ENCODE measurements at regions not wholly inside any gene's neighbourhood (a gene's known extent, or its start where the extent isn't known, plus 50 kb on each side); places are given as distances from the start of the nearest gene placed in this dataset.
"Not testable (repeated sequence)": the region's sequence is repeated elsewhere in the genome, so short reads cannot be mapped to it uniquely, and the experiment has no call there.

DNA sequence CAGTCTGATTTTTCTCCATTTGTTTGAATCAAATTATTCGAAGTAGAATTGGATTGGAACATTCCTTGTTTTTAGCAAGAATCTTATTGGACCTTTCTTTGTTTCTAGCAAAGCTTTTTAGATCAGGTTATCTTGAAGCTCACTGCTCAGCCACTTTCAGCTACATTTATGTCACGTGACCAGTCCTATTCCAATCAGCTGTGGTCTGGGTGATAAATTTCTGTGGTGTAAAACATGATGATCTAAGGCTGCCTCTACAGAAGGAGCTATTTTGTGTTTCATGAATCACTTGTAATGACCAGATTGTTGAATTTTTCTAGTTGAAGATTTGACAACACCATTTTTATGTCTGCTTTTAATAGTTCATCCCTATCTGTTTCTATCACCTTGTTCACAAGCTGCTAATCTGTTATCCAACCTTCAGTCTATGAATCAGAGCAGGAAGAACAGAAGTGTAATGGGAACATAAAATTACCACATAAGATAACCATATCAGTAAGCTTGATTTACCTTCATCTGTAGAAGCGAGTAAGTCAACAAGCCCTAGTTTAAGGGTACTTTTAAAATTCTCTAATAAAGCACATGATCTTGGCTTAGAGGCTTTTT is 101.0 kb upstream of the MAP3K7 start:
- H3K4me1 ChIP-seq, result no peaks in the 10 kb centered on the region
- DNase-seq, result no peak
- H3K4me3 ChIP-seq, result no peak overlapping the region
- no peaks in the 10 kb centered on the region for H3K27me3 ChIP-seq
- no peak overlapping the region for H3K27ac ChIP-seq
- no peak for TF ChIP-seq CTCF (IDR thresholded peaks at IDR 0.05)
- H3K36me3 ChIP-seq, result no peaks in the 10 kb centered on the region
- H3K9me3 ChIP-seq, result no peaks in the 10 kb centered on the region
- intact Hi-C loops (cut with DNase I; ENCODE audit: low total_unique reads), result no loop called here

DNA sequence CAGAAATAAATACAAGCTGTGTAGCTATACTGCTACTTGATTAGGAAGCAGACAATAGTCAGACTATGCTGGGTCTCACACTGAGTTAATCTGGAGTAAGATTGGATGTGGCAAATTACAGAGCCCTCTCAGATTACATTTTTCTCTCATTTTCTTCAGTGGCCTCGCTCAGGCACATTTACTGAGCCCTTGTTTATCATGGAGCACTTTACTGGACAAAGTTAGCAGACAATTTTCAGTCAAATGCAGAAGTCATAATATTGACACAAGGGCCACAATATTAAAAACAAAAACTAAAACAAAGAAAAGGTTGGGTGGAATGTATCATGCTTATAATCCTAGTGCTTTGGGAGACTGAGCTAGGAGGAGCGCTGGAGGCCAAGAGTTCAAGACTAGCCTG is 95.0 kb upstream of the MAP3K7 start:
- no peaks in the 10 kb centered on the region for H3K9me3 ChIP-seq
- no peaks in the 10 kb centered on the region for H3K27me3 ChIP-seq
- H3K4me3 ChIP-seq, result no peak overlapping the region
- no peaks in the 10 kb centered on the region for H3K4me1 ChIP-seq
- intact Hi-C loops (cut with DNase I; ENCODE audit: low total_unique reads), result no loop called here
- H3K27ac ChIP-seq, result no peak overlapping the region
- H3K36me3 ChIP-seq, result no peaks in the 10 kb centered on the region
- TF ChIP-seq CTCF (IDR thresholded peaks at IDR 0.05), result no peak
- DNase-seq, result no peak

DNA sequence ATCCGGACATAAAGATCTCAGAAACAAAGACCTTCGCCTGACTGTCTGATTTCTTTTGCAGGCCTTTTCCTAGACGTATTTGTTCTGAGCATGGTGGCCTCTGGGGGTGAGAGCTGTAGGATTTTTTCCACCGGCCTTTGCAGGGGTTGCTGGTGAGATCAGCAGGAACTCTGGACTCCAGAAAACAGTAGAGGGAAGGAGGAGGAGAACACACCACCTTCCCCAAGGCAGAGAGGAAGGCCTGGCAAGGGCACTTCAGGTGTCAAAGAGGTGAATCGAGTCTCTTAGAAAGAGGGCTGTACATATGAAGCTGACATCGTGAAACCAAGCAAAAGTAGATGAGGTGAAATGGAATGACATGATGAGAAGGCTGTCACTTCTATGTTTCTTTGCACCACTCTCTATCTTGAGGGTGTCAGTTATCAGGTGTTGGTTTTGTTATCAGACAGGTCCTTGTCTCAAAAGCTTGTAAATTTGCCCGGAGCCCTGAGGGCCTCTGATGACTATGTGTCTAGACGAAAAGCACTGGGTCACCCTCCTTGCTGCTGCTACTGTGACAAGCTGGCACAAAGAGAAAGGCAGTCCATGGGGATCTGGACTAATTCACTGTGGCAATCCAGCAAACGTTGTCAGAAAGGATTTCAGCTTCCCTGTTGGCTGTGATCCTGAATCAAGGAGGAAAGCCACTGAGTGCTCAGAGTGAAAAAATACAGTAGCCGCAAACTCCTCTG is 91.3 kb upstream of the MAP3K7 start:
- intact Hi-C loops (cut with DNase I; ENCODE audit: low total_unique reads), result no loop called here
- no peaks in the 10 kb centered on the region for H3K4me1 ChIP-seq
- no peak overlapping the region for H3K4me3 ChIP-seq
- no peak overlapping the region for H3K27ac ChIP-seq
- no peaks in the 10 kb centered on the region for H3K36me3 ChIP-seq
- no peak for DNase-seq
- TF ChIP-seq CTCF (IDR thresholded peaks at IDR 0.05), result no peak
- no peaks in the 10 kb centered on the region for H3K27me3 ChIP-seq
- no peaks in the 10 kb centered on the region for H3K9me3 ChIP-seq

GRCh38 chr6:90677440-90677839 is 90.6 kb upstream of the MAP3K7 start:
- Histone ChIP-seq H3K36me3 (no peaks in the 10 kb centered on the region), H3K9me3 (no peaks in the 10 kb centered on the region), H3K27ac (no peak overlapping the region), H3K4me1 (no peaks in the 10 kb centered on the region), H3K4me3 (no peak overlapping the region), H3K27me3 (no peaks in the 10 kb centered on the region)
- DNase-seq, result no peak
- intact Hi-C loops (cut with DNase I; ENCODE audit: low total_unique reads), result no loop called here
- no peak for TF ChIP-seq CTCF (IDR thresholded peaks at IDR 0.05)

- Histone ChIP-seq H3K27me3 (no peaks in the 10 kb centered on the region), H3K36me3 (no peaks in the 10 kb centered on the region), H3K4me3 (no peak overlapping the region), H3K27ac (no peak overlapping the region), H3K9me3 (no peaks in the 10 kb centered on the region), H3K4me1 (no peaks in the 10 kb centered on the region)
- TF ChIP-seq CTCF (IDR thresholded peaks at IDR 0.05), result no peak
- intact Hi-C loops (cut with DNase I; ENCODE audit: low total_unique reads), result no loop called here
- DNase-seq, result no peak
Observed at GRCh38 chr6:90676516-90677300, 89.8 kb upstream of the MAP3K7 start.

DNA sequence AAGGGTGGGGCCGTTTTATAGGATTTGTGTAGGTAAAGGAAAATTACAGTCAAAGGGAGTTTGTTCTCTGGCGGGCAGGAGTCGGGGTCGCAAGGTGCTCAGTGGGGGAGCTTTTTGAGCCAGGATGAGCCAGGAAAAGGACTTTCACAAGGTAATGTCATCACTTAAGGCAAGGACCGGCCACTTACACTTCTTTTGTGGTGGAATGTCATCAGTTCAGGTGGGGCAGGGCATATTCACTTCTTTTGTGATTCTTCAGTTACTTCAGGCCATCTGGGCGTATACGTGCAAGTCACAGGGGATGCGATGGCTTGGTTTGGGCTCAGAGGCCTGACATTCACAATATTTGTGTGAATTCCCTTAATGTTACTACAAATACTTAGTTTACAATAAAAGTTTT is 88.2 kb upstream of the MAP3K7 start:
- DNase-seq; H3K36me3 ChIP-seq; H3K9me3 ChIP-seq; H3K4me3 ChIP-seq; H3K4me1 ChIP-seq; H3K27ac ChIP-seq; intact Hi-C loops (cut with DNase I; ENCODE audit: low total_unique reads); H3K27me3 ChIP-seq: not testable (repeated sequence)

DNA sequence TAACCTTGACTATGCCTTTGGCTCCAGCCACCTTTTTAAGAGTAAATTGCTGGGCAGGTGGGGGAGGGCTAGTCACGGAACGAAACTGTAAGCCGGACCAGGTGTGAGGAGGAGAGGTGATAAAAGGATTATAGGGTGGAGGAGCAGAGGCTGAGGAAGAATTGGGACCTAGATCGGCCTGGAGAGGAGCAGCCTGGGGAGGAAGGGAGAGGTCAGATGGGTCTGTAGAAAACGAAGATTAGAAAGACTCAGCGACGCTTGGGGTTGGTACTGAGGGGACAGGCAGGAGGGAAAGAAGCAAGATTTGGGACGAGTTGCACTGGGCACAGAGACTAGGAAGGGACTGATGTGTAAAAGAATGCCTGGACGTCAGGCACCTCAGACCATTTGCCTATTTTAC is 87.2 kb upstream of the MAP3K7 start:
- intact Hi-C loops (cut with DNase I; ENCODE audit: low total_unique reads); H3K4me1 ChIP-seq; H3K27me3 ChIP-seq; H3K36me3 ChIP-seq; H3K4me3 ChIP-seq; H3K9me3 ChIP-seq; H3K27ac ChIP-seq; DNase-seq: not testable (repeated sequence)
